H9 (cell line): ENCODE measurements at regions not wholly inside any gene's neighbourhood (a gene's known extent, or its start where the extent isn't known, plus 50 kb on each side); places are given as distances from the start of the nearest gene placed in this dataset.

ENCODE experiments used
- DNase-seq: peaks from one replicate; pipeline ENCODE4 v3.0.0-alpha.2; 2017
- H2AFZ ChIP-seq: one replicate; pipeline ENCODE4 v1.6.1; 2013; ENCODE audit warnings: mild to moderate bottlenecking, low read length, control low read depth, moderate library complexity
- H2AK5ac ChIP-seq: 2 replicates; pipeline ENCODE4 v1.6.1; 2013; ENCODE audit warnings: low read length, control low read depth, mixed read lengths; ENCODE audit not compliant: insufficient read length
- H2BK120ac ChIP-seq: one replicate; pipeline ENCODE4 v1.6.1; 2013; ENCODE audit warnings: low read depth, mild to moderate bottlenecking, low read length, control low read depth, inconsistent platforms; ENCODE audit not compliant: poor library complexity, severe bottlenecking
- H2BK12ac ChIP-seq: 2 replicates; pipeline ENCODE4 v1.6.1; 2013; ENCODE audit warnings: low read length, control low read depth, mixed read lengths, low read depth; ENCODE audit not compliant: insufficient read length
- H2BK15ac ChIP-seq: 2 replicates; pipeline ENCODE4 v1.6.1; 2013; ENCODE audit warnings: low read depth, low read length, control low read depth
- H2BK20ac ChIP-seq: one replicate; pipeline ENCODE4 v1.6.1; 2013; ENCODE audit warnings: low read depth, mild to moderate bottlenecking, low read length, control low read depth, inconsistent platforms; ENCODE audit not compliant: poor library complexity, severe bottlenecking
- H2BK5ac ChIP-seq: 2 replicates; pipeline ENCODE4 v1.6.1; 2013; ENCODE audit warnings: low read length, control low read depth, mixed read lengths; ENCODE audit not compliant: insufficient read length
- H3K14ac ChIP-seq: 2 replicates; pipeline ENCODE4 v1.6.1; 2013; ENCODE audit warnings: low read length, control low read depth; ENCODE audit not compliant: insufficient read depth
- H3K18ac ChIP-seq: 2 replicates; pipeline ENCODE4 v1.6.1; 2013; ENCODE audit warnings: low read depth, mild to moderate bottlenecking, mixed read lengths, low read length, control low read depth; ENCODE audit not compliant: insufficient read length
- H3K23ac ChIP-seq: 2 replicates; pipeline ENCODE4 v1.6.1; 2013; ENCODE audit warnings: low read length, control low read depth, mixed read lengths, low read depth; ENCODE audit not compliant: insufficient read length
- H3K23me2 ChIP-seq: 2 replicates; pipeline ENCODE4 v1.6.1; 2013; ENCODE audit warnings: low read depth, mild to moderate bottlenecking, mixed read lengths, low read length, control low read depth; ENCODE audit not compliant: insufficient read length, poor library complexity, severe bottlenecking
- H3K27ac ChIP-seq: 2 replicates; pipeline ENCODE4 v1.5.1; 2013; ENCODE audit warnings: low read length, control low read depth, mixed read lengths, low read depth; ENCODE audit not compliant: insufficient read length
- H3K27me3 ChIP-seq: 2 replicates; pipeline ENCODE4 v1.6.1; 2013; ENCODE audit warnings: low read length, control low read depth, inconsistent platforms; ENCODE audit not compliant: insufficient read depth
- H3K4ac ChIP-seq: 2 replicates; pipeline ENCODE4 v1.6.1; 2013; ENCODE audit warnings: low read depth, mild to moderate bottlenecking, control low read depth, inconsistent platforms, low read length, moderate library complexity
- H3K4me1 ChIP-seq: 2 replicates; pipeline ENCODE4 v1.6.1; 2013; ENCODE audit warnings: low read length, control low read depth, inconsistent platforms; ENCODE audit not compliant: insufficient read depth
- H3K4me2 ChIP-seq: 2 replicates; pipeline ENCODE4 v1.6.1; 2013; ENCODE audit warnings: low read length, control low read depth, mixed read lengths; ENCODE audit not compliant: insufficient read length, insufficient read depth
- H3K56ac ChIP-seq: 2 replicates; pipeline ENCODE4 v1.6.1; 2013; ENCODE audit warnings: low read depth, mild to moderate bottlenecking, mixed read lengths, low read length, control low read depth; ENCODE audit not compliant: insufficient read length
- H3K79me1 ChIP-seq: 2 replicates; pipeline ENCODE4 v1.6.1; 2013; ENCODE audit warnings: low read depth, mild to moderate bottlenecking, moderate library complexity, low read length, control low read depth, inconsistent platforms; ENCODE audit not compliant: insufficient read depth, poor library complexity, severe bottlenecking
- H3K79me2 ChIP-seq: 2 replicates; pipeline ENCODE4 v1.6.1; 2013; ENCODE audit warnings: low read length, control low read depth, inconsistent platforms; ENCODE audit not compliant: insufficient read depth
- H3K9ac ChIP-seq: 2 replicates; pipeline ENCODE4 v1.6.1; 2013; ENCODE audit warnings: low read length, control low read depth, mixed read lengths; ENCODE audit not compliant: insufficient read length; ENCODE audit errors: extremely low read depth
- H3K9me3 ChIP-seq: one replicate; pipeline ENCODE4 v1.6.1; 2013; ENCODE audit warnings: low read depth, low read length, inconsistent platforms; ENCODE audit not compliant: control insufficient read depth
- H3T11ph ChIP-seq: one replicate; pipeline ENCODE4 v1.6.1; 2013; ENCODE audit warnings: mild to moderate bottlenecking, low read length, control low read depth, inconsistent platforms
- H4K20me1 ChIP-seq: one replicate; pipeline ENCODE4 v1.6.1; 2013; ENCODE audit not compliant: control insufficient read depth, insufficient read length, insufficient read depth
- H4K5ac ChIP-seq: 2 replicates; pipeline ENCODE4 v1.6.1; 2013; ENCODE audit warnings: low read depth, mild to moderate bottlenecking, mixed read lengths, low read length, control low read depth; ENCODE audit not compliant: insufficient read length
- H4K8ac ChIP-seq: replicated peaks from 2 replicates; pipeline ENCODE4 v1.6.1; 2013; ENCODE audit warnings: low read length, control low read depth, mixed read lengths, low read depth; ENCODE audit not compliant: insufficient read length
- H4K91ac ChIP-seq: 2 replicates; pipeline ENCODE4 v1.6.1; 2013; ENCODE audit warnings: low read depth, mild to moderate bottlenecking, moderate library complexity, mixed read lengths, low read length, control low read depth; ENCODE audit not compliant: insufficient read length
- H3K27ac Mint-ChIP-seq, 3 experiments: 2 replicates in 2 of 3; 3 replicates in 1 of 3; pipeline ENCODE4 v1.8.0; 2020 to 2021; ENCODE audit warnings: mixed read lengths in 3 of 3, mild to moderate bottlenecking in 1 of 3, moderate library complexity in 1 of 3
- H3K27me3 Mint-ChIP-seq: 2 replicates; pipeline ENCODE4 v1.8.0; 2021; ENCODE audit warnings: low read depth, mild to moderate bottlenecking, moderate library complexity, mixed read lengths
- H3K36me3 Mint-ChIP-seq, 3 experiments: 2 replicates in 2 of 3; 3 replicates in 1 of 3; pipeline ENCODE4 v1.8.0; 2020 to 2021; ENCODE audit warnings: low read depth in 3 of 3, mixed read lengths in 3 of 3; ENCODE audit not compliant: insufficient read depth in 1 of 3
- H3K4me1 Mint-ChIP-seq, 2 experiments: 2 replicates each; pipeline ENCODE4 v1.8.0; 2020; ENCODE audit warnings: mixed read lengths in 2 of 2
- H3K4me3 Mint-ChIP-seq, 2 experiments: 2 replicates in 1 of 2; 3 replicates in 1 of 2; pipeline ENCODE4 v1.8.0; 2020 to 2021; ENCODE audit warnings: mild to moderate bottlenecking in 2 of 2, mixed read lengths in 2 of 2, moderate library complexity in 1 of 2
- H3K9me3 Mint-ChIP-seq, 2 experiments: 2 replicates in 1 of 2; 3 replicates in 1 of 2; pipeline ENCODE4 v1.8.0; 2020; ENCODE audit warnings: mild to moderate bottlenecking in 2 of 2, mixed read lengths in 2 of 2, moderate library complexity in 1 of 2
- CTCF ChIP-seq: fragments of 200-600 bp; sonication (generic); conservative IDR thresholded peaks from 3 replicates; pipeline ENCODE4 v1.8.0; 2021; ENCODE audit warnings: antibody characterized with exemption, mild to moderate bottlenecking
- WGBS: extraction: QIAGEN DNeasy Blood & Tissue Kit; methylation state at CpG from one replicate; pipeline ENCODE4 v1.1.7; 2013; ENCODE audit warnings: missing lambda C conversion rate, low lambda C conversion rate, mixed read lengths; ENCODE audit not compliant: insufficient read length; ENCODE audit errors: extremely low coverage; 5-methylcytosine and 5-hydroxymethylcytosine counted together

GRCh38 chr18:40915724-40916123 is 1039.3 kb upstream of the PIK3C3 start:
- H3K27me3 Mint-ChIP-seq, result no peaks in the 10 kb centered on the region
- H3K4me2 ChIP-seq, result no peak overlapping the region
- no CpG with 5 or more reads among the region's 4 CpGs for WGBS

More at GRCh38 chr18:40915724-40916123, 1039.3 kb upstream of the PIK3C3 start:
- H2AK5ac ChIP-seq, result no peak overlapping the region
- no peak overlapping the region for H3T11ph ChIP-seq
- H2BK12ac ChIP-seq, result no peak overlapping the region
- no peak for DNase-seq
- H3K9me3 Mint-ChIP-seq, result no peaks in the 10 kb centered on the region
- H2BK15ac ChIP-seq, result no peak overlapping the region
- H3K27ac ChIP-seq, result no peak overlapping the region
- H3K23me2 ChIP-seq, result no peaks in the 10 kb centered on the region
- no peak overlapping the region for H4K5ac ChIP-seq
- no peak overlapping the region for H2BK20ac ChIP-seq
- H3K14ac ChIP-seq, result no peak overlapping the region
- no peaks in the 10 kb centered on the region for H4K20me1 ChIP-seq
- no peaks in the 10 kb centered on the region for H3K27me3 ChIP-seq
- H3K79me2 ChIP-seq, result no peaks in the 10 kb centered on the region
- no peak overlapping the region for H3K27ac Mint-ChIP-seq
- no peak overlapping the region for H2AFZ ChIP-seq
- H3K4me1 ChIP-seq, result no peaks in the 10 kb centered on the region
- no peaks in the 10 kb centered on the region for H3K9me3 ChIP-seq
- no peak overlapping the region for H3K18ac ChIP-seq
- H3K56ac ChIP-seq, result no peak overlapping the region
- no peak overlapping the region for H2BK120ac ChIP-seq
- H3K23ac ChIP-seq, result no peak overlapping the region
- no peaks in the 10 kb centered on the region for H3K36me3 Mint-ChIP-seq
- H3K4ac ChIP-seq, result no peak overlapping the region
- no peak overlapping the region for H2BK5ac ChIP-seq
- no peak for TF ChIP-seq CTCF
- no peaks in the 10 kb centered on the region for H3K79me1 ChIP-seq
- no peak overlapping the region for H4K91ac ChIP-seq
- H3K4me1 Mint-ChIP-seq, result no peaks in the 10 kb centered on the region
- no peak overlapping the region for H3K9ac ChIP-seq
- no peak overlapping the region for H4K8ac ChIP-seq
- no peak overlapping the region for H3K4me3 Mint-ChIP-seq
